NCI-H2196 (cell line): ENCODE measurements at regions not wholly inside any gene's neighbourhood (a gene's known extent, or its start where the extent isn't known, plus 50 kb on each side); places are given as distances from the start of the nearest gene placed in this dataset.

Experiments used
- DNase-seq: peaks from one replicate; lab custom pipeline; 2025; ENCODE audit not compliant: unreplicated experiment; lab: John Stamatoyannopoulos, UW

- no peak for DNase-seq
These were observed 164.7 kb upstream of the SMAD3 start for GRCh38 chr15:66900586-66901310.

DNA sequence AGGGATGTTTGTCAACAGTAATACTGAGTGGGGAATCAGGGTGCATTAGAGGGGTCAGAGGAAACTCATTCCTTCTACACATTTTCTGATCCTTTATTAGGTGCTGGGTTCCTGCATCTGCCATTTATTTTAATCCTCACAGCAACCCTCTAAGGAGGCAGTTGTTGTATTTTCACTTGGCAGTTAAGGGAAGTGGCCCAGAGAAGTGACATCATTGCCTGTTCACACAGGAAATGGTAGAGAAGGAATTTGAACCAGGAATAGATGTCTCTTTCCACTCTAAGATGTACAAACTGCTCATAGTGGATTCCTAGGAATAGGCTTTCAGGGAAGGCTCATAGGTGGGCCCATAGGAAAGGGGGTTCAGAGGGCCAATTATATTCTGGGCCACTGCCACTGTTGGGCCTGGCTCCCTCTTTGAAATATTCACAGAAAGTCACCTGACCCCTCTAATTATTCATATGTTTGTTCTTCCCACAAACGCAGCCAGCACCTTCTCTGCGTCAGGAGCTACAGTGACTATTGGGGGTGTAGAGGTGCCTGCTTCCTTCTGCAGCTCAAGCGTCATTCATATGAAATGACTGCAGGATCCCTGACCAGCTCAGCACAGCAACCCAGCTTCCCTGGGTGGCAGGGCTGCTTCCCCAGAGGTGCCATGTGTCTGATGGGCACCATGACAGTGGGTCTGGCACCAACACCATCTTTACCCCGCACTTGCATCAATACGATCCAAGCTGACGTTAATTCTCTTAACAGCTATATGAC lies 163.9 kb upstream of the SMAD3 start:
- no peak for DNase-seq

DNA sequence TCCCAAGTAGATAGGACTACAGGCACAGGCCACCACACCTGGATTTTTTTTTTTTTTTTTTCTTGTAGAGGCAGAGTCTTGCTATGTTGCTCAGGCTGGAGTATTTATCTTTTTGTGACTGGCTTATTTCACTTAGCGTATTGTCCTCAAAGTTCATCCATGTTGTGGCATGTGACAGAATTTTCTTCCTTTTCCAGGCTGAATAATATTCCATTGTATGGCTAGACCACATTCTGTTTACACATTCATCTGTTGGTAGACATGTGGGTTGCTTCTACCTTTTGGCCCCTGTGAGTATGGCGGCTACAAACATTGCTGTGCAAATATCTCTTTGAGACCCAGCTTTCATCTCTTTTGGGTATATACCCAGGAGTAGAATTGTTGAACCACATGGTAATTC lies 160.2 kb upstream of the SMAD3 start:
- no peak for DNase-seq

DNA sequence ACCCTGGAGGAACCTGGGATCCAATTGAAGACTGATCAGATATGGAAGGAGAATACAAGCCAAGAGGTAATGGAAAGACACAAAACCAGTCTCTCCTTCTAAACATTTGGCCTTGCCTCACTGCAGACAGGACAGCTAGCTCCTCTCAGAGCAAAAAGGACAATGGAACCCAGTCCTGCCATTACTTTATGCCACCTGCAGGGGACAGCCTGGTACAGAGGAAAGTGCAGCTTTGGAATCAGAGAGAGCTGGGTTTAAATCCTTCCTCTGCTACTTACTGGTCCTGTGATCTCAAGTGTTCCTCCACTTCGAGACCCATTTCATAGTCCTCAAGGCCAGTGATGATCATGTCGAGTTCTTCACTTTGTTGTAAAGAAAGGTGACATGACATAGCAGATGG lies 159.4 kb upstream of the SMAD3 start:
- DNase-seq: no peak

DNA sequence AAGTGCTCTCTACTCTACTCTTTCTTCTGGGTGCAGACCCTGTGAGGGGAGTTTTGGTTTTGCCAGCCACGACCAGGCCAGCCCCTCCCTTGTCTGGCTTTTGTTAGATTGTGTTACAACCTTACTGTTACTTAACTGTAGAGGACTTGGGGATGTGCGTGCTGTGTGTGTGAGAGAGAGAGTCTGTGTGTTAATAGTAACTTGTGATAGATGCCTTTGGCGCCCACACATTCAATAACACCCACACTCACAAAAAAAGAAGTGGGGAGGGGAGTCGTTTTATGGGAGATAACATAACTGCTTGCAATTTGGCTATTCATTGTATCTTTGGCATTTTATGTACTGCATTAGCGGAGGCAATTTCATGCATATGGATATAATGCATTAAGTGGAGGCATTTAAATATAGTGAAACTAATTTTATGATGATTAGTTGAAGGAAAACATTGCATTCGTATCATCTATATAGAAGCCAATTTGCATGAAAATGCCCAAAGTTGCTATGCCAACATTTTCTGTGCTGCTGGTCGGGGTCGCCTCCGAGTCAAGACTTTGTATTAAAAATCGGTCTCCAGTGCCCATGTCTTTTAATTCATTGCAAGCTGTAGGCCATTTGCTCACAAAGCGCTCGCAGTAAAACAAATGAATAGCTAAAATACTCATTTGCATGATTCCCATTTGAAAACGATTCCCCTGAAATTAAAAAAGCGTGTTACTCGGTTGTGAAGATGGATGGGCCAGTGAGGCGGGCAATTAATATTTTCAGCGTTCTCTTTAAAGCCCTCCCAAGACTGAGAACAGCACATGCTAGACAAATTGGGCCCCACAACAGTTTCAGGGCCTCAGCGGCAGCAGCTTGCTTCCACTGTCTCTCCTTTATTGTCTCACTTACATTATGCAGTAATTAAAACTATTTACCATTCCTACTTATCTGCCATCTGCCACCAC lies 158.5 kb upstream of the SMAD3 start:
- DNase-seq: no peak

DNA sequence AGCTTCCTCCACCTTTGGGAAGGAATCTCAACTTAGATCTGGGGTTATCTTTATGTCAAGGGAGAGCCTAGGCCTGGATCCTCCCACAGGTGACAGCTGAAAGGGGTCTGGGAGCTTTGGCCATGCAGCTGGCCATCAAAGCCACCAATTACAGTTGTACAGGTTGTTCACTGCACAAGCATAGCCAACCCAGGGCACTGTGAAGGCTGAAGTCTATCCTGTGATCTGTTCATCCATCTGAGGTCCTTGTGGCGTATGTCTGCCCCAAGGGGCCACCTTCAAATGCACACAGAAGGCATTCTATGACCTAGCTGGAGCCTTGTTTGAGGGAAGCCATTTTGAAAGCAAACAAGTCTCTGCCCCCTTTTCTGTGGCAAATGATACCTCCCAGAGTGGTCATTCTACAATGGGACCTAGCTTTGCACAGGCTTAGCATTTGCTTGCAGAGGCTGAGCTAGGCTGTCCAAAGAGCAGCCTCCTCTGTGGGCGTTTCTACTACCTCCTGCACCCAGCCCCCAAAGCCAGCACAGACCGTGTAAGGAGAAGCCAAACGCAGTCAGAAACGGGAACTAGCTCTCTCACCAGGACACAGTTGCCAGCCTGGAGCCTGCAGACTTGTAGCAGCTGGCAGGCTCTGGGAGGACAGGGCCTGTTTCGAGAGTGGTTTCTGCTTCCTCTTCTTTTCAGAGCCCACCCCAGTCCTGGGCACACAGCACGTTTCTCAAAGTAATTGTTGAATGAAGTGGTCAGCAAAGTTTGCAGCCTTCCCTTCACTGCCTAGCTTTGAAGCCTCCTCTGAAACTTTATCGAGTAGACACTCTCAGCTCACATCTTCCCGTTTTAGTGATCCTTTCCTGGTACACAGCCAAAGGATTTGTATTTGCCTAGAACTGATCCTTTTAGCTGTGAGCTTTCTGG lies 157.3 kb upstream of the SMAD3 start:
- no peak for DNase-seq

- DNase-seq: no peak
These were observed 156.7 kb upstream of the SMAD3 start for GRCh38 chr15:66908744-66909095.

- no peak for DNase-seq
These were observed 156.0 kb upstream of the SMAD3 start for GRCh38 chr15:66909381-66909890.

DNA sequence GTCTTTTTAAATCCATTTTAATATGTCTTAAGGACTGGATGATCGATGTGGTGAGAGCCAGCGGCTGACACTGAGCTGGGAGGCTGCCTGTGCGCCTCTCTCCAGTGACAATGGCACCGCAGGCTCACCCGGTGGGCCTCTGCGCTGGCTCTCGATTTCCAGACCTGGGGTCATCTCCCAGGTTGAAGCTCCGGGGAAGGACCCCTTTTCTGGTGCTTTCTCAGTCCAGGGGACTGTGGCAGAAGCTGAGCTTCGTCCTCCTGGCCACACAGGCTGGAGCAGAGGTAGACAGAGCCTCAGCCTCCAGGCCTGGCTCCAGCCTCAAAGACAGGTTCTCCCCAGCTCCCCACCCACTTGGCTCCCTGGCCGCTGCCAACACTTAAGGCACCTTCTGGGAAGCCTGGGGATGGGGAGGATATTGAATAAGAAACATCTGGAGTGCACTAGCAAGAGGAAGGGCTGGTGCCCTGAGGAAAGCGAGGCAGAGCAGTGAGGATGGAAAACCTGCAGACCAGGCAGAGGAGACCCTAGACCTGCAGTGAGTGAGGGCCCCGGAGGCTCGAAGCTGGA lies 154.2 kb upstream of the SMAD3 start:
- no peak for DNase-seq

GRCh38 chr15:66912001-66912400 lies 153.4 kb upstream of the SMAD3 start:
- DNase-seq: no peak

DNA sequence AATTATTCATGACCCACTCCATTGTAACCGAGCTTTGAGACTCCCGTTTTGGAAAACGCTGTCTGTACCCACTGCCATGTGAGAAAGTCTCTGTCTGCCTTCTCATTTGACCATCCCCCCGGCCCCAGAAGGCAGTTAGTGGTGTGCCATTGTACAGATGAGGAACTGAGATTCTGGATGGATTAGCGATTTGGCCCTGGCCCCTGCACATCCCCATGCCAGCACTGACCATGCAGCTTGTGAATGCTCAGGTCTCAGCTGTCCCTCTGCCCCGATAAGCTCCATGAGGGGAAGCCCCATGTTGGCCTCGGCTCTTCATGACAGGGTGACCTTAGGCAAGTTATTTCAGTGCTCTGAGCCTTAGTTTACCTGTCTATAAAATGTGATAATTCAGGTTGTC lies 153.0 kb upstream of the SMAD3 start:
- DNase-seq: no peak

- DNase-seq: no peak
These were observed 147.4 kb upstream of the SMAD3 start for GRCh38 chr15:66917904-66918448.

DNA sequence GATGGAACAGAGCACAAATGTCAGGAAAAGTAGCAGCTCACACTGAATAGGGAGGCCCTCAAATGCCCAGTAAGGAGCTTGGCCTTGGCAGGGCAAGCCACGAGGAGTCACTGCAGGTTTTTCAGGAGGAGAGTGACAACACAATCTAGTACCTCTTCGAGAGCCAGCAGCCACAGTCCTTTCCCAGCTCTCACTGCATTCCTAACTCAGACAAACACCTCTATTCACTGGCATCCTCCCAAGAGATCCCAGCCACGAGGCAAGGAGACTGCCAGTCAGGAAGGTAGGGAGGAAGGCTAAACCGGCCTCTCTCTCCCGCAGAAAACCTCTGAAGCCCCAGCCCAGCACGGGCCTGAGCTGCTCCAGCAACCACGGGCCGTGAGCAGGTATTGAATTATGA lies 146.0 kb upstream of the SMAD3 start:
- DNase-seq: no peak

DNA sequence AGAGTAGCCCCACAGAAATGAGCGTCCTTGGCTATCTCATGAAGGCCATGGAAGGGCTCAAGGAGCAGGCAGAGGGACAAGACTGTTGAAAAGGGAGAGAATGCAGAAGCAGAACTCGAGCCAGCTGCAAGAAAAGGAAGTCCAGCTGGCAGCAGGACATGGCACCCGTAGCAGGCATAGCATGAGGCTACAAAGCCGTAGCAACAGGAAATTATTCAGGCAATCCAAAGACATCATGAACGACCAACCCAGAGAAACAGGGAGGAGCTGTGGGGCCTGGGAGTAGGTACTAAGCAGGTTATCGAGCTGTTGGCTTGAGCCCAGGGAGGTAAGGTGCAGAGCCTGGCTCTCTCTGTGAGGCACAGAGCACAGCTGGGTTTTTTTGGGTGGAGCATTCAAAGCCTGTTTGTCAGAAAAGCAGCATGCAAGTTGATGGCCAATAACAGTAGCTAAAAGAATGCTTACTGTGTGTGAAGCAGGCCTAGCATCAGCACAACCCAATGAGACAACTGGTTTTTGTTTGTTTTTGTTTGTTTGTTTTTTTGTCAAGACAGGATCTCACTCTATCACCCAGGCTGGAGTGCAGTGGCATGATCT lies 144.0 kb upstream of the SMAD3 start:
- peak; percentile 3 for DNase-seq

DNA sequence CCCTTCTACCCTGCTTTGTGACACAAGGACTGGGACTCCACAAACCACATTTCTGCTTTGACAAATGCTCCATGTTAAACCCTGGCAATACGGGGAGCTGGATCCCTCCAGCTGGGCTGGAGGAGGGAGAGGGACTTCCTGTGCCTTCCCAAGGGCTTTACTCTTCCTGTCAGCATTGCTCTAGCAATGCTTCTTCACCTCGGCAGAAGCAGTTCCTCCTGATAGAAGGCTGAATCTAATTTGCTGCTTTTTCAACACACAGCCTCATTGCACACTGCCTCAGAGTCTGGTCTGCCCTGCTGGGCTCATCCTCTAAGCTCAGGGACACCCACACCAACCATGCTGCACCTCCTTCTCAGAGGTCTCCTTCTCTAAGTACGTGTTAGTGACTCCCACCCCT lies 142.8 kb upstream of the SMAD3 start:
- no peak for DNase-seq

GRCh38 chr15:66923438-66923881 lies 141.9 kb upstream of the SMAD3 start:
- no peak for DNase-seq

GRCh38 chr15:66924889-66925288 lies 140.5 kb upstream of the SMAD3 start:
- DNase-seq: no peak

DNA sequence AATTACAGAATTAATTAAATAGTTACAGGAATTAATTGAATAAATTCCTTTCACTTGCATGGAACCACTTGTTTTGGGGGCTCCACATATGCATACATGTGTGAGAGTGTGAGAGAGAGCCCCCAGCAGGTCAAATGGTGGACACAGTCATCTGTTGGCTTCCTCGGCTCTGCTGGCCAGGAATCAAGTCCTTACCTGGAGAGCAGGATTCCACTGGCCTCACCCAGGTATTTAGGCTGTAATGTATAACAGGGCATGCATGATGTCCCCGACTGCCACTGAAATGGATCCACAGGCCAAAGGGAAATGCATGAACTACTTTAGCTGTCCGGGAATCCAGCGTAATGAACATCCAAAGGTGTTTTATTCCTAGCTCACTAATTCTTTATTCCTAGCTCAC lies 139.7 kb upstream of the SMAD3 start:
- no peak for DNase-seq
